Endothelial cell of umbilical vein (primary cell): ENCODE measurements at regions not wholly inside any gene's neighbourhood (a gene's known extent, or its start where the extent isn't known, plus 50 kb on each side); places are given as distances from the start of the nearest gene placed in this dataset.

ENCODE experiments used
- BruUV-seq: library from RNA; stranded (reverse); fragments of 400-500 nt; replicated peaks from 2 replicates; lab custom pipeline; 2021; lab: Mats Ljungman, UMichigan
- CTCF ChIA-PET: fragments of 300-600, 350-600 bp; sonication (Branson Sonifier 250); formaldehyde crosslinking; loops from one replicate; lab custom pipeline; 2021; ENCODE audit warnings: antibody characterized with exemption, inconsistent platforms; lab: Charles Lee
- POLR2A ChIA-PET: fragments of 300-600, 350-600 bp; sonication (Branson Sonifier 250); formaldehyde crosslinking; loops from one replicate; lab custom pipeline; 2021; ENCODE audit warnings: antibody characterized with exemption, inconsistent platforms; lab: Charles Lee
- DNase-seq: peaks from one replicate; pipeline ENCODE4 v3.0.0-alpha.2; 2011; ENCODE audit warnings: low read depth, low spot score
- FAIRE-seq: peaks from 2 replicates; lab custom pipeline; 2011; peaks lifted over from hg19 to GRCh38; lab: Jason Lieb, UNC
- H2AFZ ChIP-seq: 2 replicates; pipeline ENCODE4 v1.6.0; 2012; ENCODE audit warnings: low read depth, low read length, control low read depth, inconsistent platforms
- H3K27ac ChIP-seq: 2 replicates; pipeline ENCODE4 v1.5.1; 2011; ENCODE audit warnings: low read depth, mild to moderate bottlenecking, control low read depth, low read length, moderate library complexity; ENCODE audit not compliant: insufficient read depth
- H3K27me3 ChIP-seq, 2 experiments: 2 replicates each; pipeline versions ENCODE4 v1.6.0 to v1.6.1; 2011; ENCODE audit warnings: low read length in 2 of 2, mixed read lengths in 1 of 2; ENCODE audit not compliant: control insufficient read depth in 2 of 2, insufficient read depth in 2 of 2
- H3K36me3 ChIP-seq, 2 experiments: 2 replicates in 1 of 2; 3 replicates in 1 of 2; pipeline ENCODE4 v1.5.1; 2011; ENCODE audit warnings: low read length in 2 of 2, mild to moderate bottlenecking in 1 of 2, moderate library complexity in 1 of 2; ENCODE audit not compliant: control insufficient read depth in 2 of 2, insufficient read depth in 2 of 2; ENCODE audit errors: extremely low read depth in 1 of 2
- H3K4me1 ChIP-seq: 3 replicates; pipeline ENCODE4 v1.5.1; 2011; ENCODE audit warnings: mild to moderate bottlenecking, low read length; ENCODE audit not compliant: control insufficient read depth, insufficient read depth; ENCODE audit errors: extremely low read depth
- H3K4me2 ChIP-seq: 2 replicates; pipeline ENCODE4 v1.6.1; 2011; ENCODE audit warnings: low read length, control low read depth, mixed read lengths; ENCODE audit not compliant: insufficient read depth
- H3K4me3 ChIP-seq, 3 experiments: fragments of 200-600 bp in 1 of 3; sonication (generic), shearing (Covaris generic) in 1 of 3; replicated peaks in 1 of 3; 2 replicates each; pipeline ENCODE4 v1.5.1; 2011 to 2016; ENCODE audit warnings: control low read depth in 3 of 3, low read length in 3 of 3, mild to moderate bottlenecking in 2 of 3, inconsistent platforms in 1 of 3, low read depth in 1 of 3, moderate library complexity in 1 of 3; ENCODE audit not compliant: insufficient read depth in 1 of 3
- H3K79me2 ChIP-seq: 2 replicates; pipeline ENCODE4 v1.6.0; 2012; ENCODE audit warnings: low read length, inconsistent platforms; ENCODE audit not compliant: control insufficient read depth, insufficient read depth
- H3K9ac ChIP-seq: replicated peaks from 2 replicates; pipeline ENCODE3; 2011; ENCODE audit warnings: low read length, control low read depth; ENCODE audit not compliant: insufficient read depth; ENCODE audit errors: extremely low read depth
- H3K9me1 ChIP-seq: replicated peaks from 3 replicates; pipeline ENCODE4 v1.6.0; 2011; ENCODE audit warnings: mild to moderate bottlenecking, low read length; ENCODE audit not compliant: control insufficient read depth, insufficient read depth; ENCODE audit errors: extremely low read depth
- H3K9me3 ChIP-seq: replicated peaks from 2 replicates; pipeline ENCODE4 v1.5.1; 2012; ENCODE audit warnings: low read length, inconsistent platforms; ENCODE audit not compliant: control insufficient read depth, insufficient read depth
- H4K20me1 ChIP-seq: replicated peaks from 2 replicates; pipeline ENCODE3; 2011; ENCODE audit warnings: mild to moderate bottlenecking, low read length; ENCODE audit not compliant: control insufficient read depth, insufficient read depth; ENCODE audit errors: extremely low read depth
- EZH2 ChIP-seq: IDR thresholded peaks from 2 replicates; pipeline ENCODE4 v1.6.1; 2012; ENCODE audit warnings: borderline replicate concordance, low read depth, mild to moderate bottlenecking, moderate library complexity, low read length, inconsistent platforms; ENCODE audit not compliant: severe bottlenecking
- FOS ChIP-seq: IDR thresholded peaks from 2 replicates; pipeline ENCODE4 v1.6.1; 2011; ENCODE audit warnings: mild to moderate bottlenecking, low read length, moderate library complexity, borderline replicate concordance; ENCODE audit not compliant: insufficient read depth
- GATA2 ChIP-seq: IDR thresholded peaks from 2 replicates; pipeline ENCODE4 v1.7.0; 2011; ENCODE audit warnings: low read depth, mild to moderate bottlenecking, moderate library complexity, mixed read lengths, low read length; ENCODE audit not compliant: insufficient read length, insufficient read depth
- JUN ChIP-seq: IDR thresholded peaks from 2 replicates; pipeline ENCODE4 v1.6.1; 2011; ENCODE audit warnings: borderline replicate concordance, low read depth; ENCODE audit not compliant: insufficient read length, insufficient read depth
- MYC ChIP-seq: IDR thresholded peaks from one replicate; pipeline ENCODE4 v1.6.1; 2011; ENCODE audit warnings: mild to moderate bottlenecking, low read depth, low read length
- POLR2A ChIP-seq: IDR thresholded peaks from 2 replicates; pipeline ENCODE4 v1.6.1; 2012; ENCODE audit warnings: low read depth, mild to moderate bottlenecking, control low read depth, low read length
- POLR2AphosphoS5 ChIP-seq: IDR thresholded peaks from 2 replicates; pipeline ENCODE4 v1.6.1; 2012; ENCODE audit warnings: low read depth, mild to moderate bottlenecking, control low read depth, low read length, moderate library complexity; ENCODE audit not compliant: insufficient read depth
- dilution Hi-C: fragments of 300-500 bp; cut with MboI; formaldehyde crosslinking; loops from one replicate; pipeline ENCODE4 v1.15.0; 2019; ENCODE audit warnings: low sequenced_read_pairs; ENCODE audit not compliant: extremely low pct_ligation_motif_present
- intact Hi-C: fragments of 100-400 bp; cut with micrococcal nuclease; formaldehyde crosslinking; loops from one replicate; pipeline ENCODE4 v1.10.0; 2022
- TF ChIP-seq, protein P1 (sequence below): IDR thresholded peaks from 2 replicates; pipeline ENCODE4 v1.6.1; 2011; ENCODE audit not compliant: insufficient read depth, insufficient read length
- TF ChIP-seq, protein P2 (sequence below), 2 donors: IDR thresholded peaks; 1 replicate in 1 of 2; 2 replicates in 1 of 2; pipeline ENCODE4 v1.5.1; 2011; ENCODE audit warnings: low read length in 2 of 2, mild to moderate bottlenecking in 2 of 2, moderate library complexity in 2 of 2, control low read depth in 1 of 2, inconsistent platforms in 1 of 2, low read depth in 1 of 2; ENCODE audit not compliant: insufficient read depth in 1 of 2; ENCODE audit errors: extremely low read depth in 1 of 2

DNA sequence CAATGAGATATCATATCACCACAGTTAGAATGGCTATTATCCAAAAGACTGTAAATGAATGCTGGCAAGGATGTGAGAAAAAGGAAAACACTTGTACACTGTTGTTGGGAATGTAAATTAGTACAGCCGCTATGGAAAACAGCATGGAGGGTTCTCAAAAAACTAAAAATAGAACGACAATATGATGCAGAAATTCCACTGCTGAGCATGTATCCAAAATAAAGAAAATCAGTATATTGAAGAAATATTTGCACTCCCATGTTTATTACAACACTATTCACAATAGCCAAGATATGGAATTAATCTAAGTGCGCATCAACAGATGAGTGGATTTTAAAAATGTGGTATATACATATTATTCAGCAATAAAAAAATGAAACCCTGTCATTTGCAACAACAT is 898.9 kb upstream of the MAN1A1 start:
- no peak overlapping the region for H3K4me3 ChIP-seq
- H3K4me2 ChIP-seq = no peak overlapping the region
- H3K9me1 ChIP-seq = no peaks in the 10 kb centered on the region
- intact Hi-C loops (no loop called here), dilution Hi-C loops (no loop called here)
- no peak overlapping the region for H2AFZ ChIP-seq
- H3K27ac ChIP-seq = no peak overlapping the region
- no TSS peak for BruUV-seq
- CTCF ChIA-PET = no interaction called here
- DNase-seq = no peak
- H4K20me1 ChIP-seq = no peaks in the 10 kb centered on the region
- H3K9me3 ChIP-seq = no peaks in the 10 kb centered on the region
- no peaks in the 10 kb centered on the region for H3K27me3 ChIP-seq
- POLR2A ChIA-PET = no interaction called here
- FAIRE-seq = no peak
- H3K9ac ChIP-seq = no peak overlapping the region
- H3K79me2 ChIP-seq = no peaks in the 10 kb centered on the region
- no peaks in the 10 kb centered on the region for H3K4me1 ChIP-seq
- TF ChIP-seq EZH2 (no peak), MYC (no peak), JUN (no peak), POLR2AphosphoS5 (no peak), GATA2 (no peak), POLR2A (no peak), FOS (no peak)
- TF ChIP-seq, protein P1, sequence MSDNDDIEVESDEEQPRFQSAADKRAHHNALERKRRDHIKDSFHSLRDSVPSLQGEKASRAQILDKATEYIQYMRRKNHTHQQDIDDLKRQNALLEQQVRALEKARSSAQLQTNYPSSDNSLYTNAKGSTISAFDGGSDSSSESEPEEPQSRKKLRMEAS = no peak
- TF ChIP-seq, protein P2, sequence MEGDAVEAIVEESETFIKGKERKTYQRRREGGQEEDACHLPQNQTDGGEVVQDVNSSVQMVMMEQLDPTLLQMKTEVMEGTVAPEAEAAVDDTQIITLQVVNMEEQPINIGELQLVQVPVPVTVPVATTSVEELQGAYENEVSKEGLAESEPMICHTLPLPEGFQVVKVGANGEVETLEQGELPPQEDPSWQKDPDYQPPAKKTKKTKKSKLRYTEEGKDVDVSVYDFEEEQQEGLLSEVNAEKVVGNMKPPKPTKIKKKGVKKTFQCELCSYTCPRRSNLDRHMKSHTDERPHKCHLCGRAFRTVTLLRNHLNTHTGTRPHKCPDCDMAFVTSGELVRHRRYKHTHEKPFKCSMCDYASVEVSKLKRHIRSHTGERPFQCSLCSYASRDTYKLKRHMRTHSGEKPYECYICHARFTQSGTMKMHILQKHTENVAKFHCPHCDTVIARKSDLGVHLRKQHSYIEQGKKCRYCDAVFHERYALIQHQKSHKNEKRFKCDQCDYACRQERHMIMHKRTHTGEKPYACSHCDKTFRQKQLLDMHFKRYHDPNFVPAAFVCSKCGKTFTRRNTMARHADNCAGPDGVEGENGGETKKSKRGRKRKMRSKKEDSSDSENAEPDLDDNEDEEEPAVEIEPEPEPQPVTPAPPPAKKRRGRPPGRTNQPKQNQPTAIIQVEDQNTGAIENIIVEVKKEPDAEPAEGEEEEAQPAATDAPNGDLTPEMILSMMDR (IDR thresholded peaks at IDR 0.05; ENCODE audit: extremely low read depth in 1 of 2, insufficient read depth in 1 of 2, low read depth in 1 of 2, low read length in 2 of 2) = no peak
- H3K36me3 ChIP-seq = no peaks in the 10 kb centered on the region
